ENCODE measurements at regions not wholly inside any gene's neighbourhood (a gene's known extent, or its start where the extent isn't known, plus 50 kb on each side); places are given as distances from the start of the nearest gene placed in this dataset.

GRCh38 chr9:95623640-95624039 lies 106.9 kb upstream of the PTCH1 start:
- Histone ChIP-seq H3K27ac (ENCODE audit: insufficient read depth, low read length, poor library complexity, severe bottlenecking) (no peak overlapping the region), H3K27me3 (replicated peaks; ENCODE audit: control insufficient read depth, insufficient read depth, low read length, poor library complexity, severe bottlenecking) (no peaks in the 10 kb centered on the region), H3K4me3 (ENCODE audit: insufficient read depth, low read depth, low read length, poor library complexity, severe bottlenecking) (no peak overlapping the region), H3K36me3 (ENCODE audit: control insufficient read depth, insufficient read depth, low read length) (no peaks in the 10 kb centered on the region), H3K4me1 (ENCODE audit: control insufficient read depth, insufficient read depth, low read length, poor library complexity, severe bottlenecking) (peaks cover 7% of the 10 kb centered on the region), H3K9me3 (ENCODE audit: control insufficient read depth, low read length) (no peaks in the 10 kb centered on the region)
- no peak for DNase-seq

- Histone ChIP-seq H3K27ac (ENCODE audit: insufficient read depth, low read length, poor library complexity, severe bottlenecking) (no peak overlapping the region), H3K9me3 (ENCODE audit: control insufficient read depth, low read length) (no peaks in the 10 kb centered on the region), H3K4me1 (ENCODE audit: control insufficient read depth, insufficient read depth, low read length, poor library complexity, severe bottlenecking) (no peaks in the 10 kb centered on the region), H3K36me3 (ENCODE audit: control insufficient read depth, insufficient read depth, low read length) (no peaks in the 10 kb centered on the region), H3K4me3 (ENCODE audit: insufficient read depth, low read depth, low read length, poor library complexity, severe bottlenecking) (no peak overlapping the region), H3K27me3 (replicated peaks; ENCODE audit: control insufficient read depth, insufficient read depth, low read length, poor library complexity, severe bottlenecking) (no peaks in the 10 kb centered on the region)
- DNase-seq: no peak
Observed at GRCh38 chr9:95620722-95621121, 104.0 kb upstream of the PTCH1 start.

- Histone ChIP-seq H3K9me3 (ENCODE audit: control insufficient read depth, low read length) (no peaks in the 10 kb centered on the region), H3K27ac (ENCODE audit: insufficient read depth, low read length, poor library complexity, severe bottlenecking) (no peak overlapping the region), H3K4me1 (ENCODE audit: control insufficient read depth, insufficient read depth, low read length, poor library complexity, severe bottlenecking) (no peaks in the 10 kb centered on the region), H3K4me3 (ENCODE audit: insufficient read depth, low read depth, low read length, poor library complexity, severe bottlenecking) (no peak overlapping the region), H3K36me3 (ENCODE audit: control insufficient read depth, insufficient read depth, low read length) (no peaks in the 10 kb centered on the region), H3K27me3 (replicated peaks; ENCODE audit: control insufficient read depth, insufficient read depth, low read length, poor library complexity, severe bottlenecking) (no peaks in the 10 kb centered on the region)
- no peak for DNase-seq
Observed at GRCh38 chr9:95620314-95620713, 103.5 kb upstream of the PTCH1 start.

- Histone ChIP-seq H3K27me3 (replicated peaks; ENCODE audit: control insufficient read depth, insufficient read depth, low read length, poor library complexity, severe bottlenecking) (no peaks in the 10 kb centered on the region), H3K4me3 (ENCODE audit: insufficient read depth, low read depth, low read length, poor library complexity, severe bottlenecking) (no peak overlapping the region), H3K36me3 (ENCODE audit: control insufficient read depth, insufficient read depth, low read length) (no peaks in the 10 kb centered on the region), H3K9me3 (ENCODE audit: control insufficient read depth, low read length) (no peaks in the 10 kb centered on the region), H3K27ac (ENCODE audit: insufficient read depth, low read length, poor library complexity, severe bottlenecking) (no peak overlapping the region), H3K4me1 (ENCODE audit: control insufficient read depth, insufficient read depth, low read length, poor library complexity, severe bottlenecking) (no peaks in the 10 kb centered on the region)
- DNase-seq: no peak
Observed at GRCh38 chr9:95615246-95615645, 98.5 kb upstream of the PTCH1 start.

GRCh38 chr9:95613670-95614069 lies 96.9 kb upstream of the PTCH1 start:
- no peaks in the 10 kb centered on the region for H3K4me1 ChIP-seq (ENCODE audit: control insufficient read depth, insufficient read depth, low read length, poor library complexity, severe bottlenecking)

GRCh38 chr9:95611354-95611753 lies 94.6 kb upstream of the PTCH1 start:
- H3K4me1 ChIP-seq (ENCODE audit: control insufficient read depth, insufficient read depth, low read length, poor library complexity, severe bottlenecking): no peaks in the 10 kb centered on the region
- H3K9me3 ChIP-seq (ENCODE audit: control insufficient read depth, low read length): no peaks in the 10 kb centered on the region
- H3K4me3 ChIP-seq (ENCODE audit: insufficient read depth, low read depth, low read length, poor library complexity, severe bottlenecking): no peak overlapping the region
- no peaks in the 10 kb centered on the region for H3K36me3 ChIP-seq (ENCODE audit: control insufficient read depth, insufficient read depth, low read length)
- no peak for DNase-seq
- no peaks in the 10 kb centered on the region for H3K27me3 ChIP-seq (replicated peaks; ENCODE audit: control insufficient read depth, insufficient read depth, low read length, poor library complexity, severe bottlenecking)
- no peak overlapping the region for H3K27ac ChIP-seq (ENCODE audit: insufficient read depth, low read length, poor library complexity, severe bottlenecking)

More at GRCh38 chr9:95613670-95614069, 96.9 kb upstream of the PTCH1 start:
- DNase-seq: no peak
- Histone ChIP-seq H3K27ac (ENCODE audit: insufficient read depth, low read length, poor library complexity, severe bottlenecking) (no peak overlapping the region), H3K9me3 (ENCODE audit: control insufficient read depth, low read length) (no peaks in the 10 kb centered on the region), H3K27me3 (replicated peaks; ENCODE audit: control insufficient read depth, insufficient read depth, low read length, poor library complexity, severe bottlenecking) (no peaks in the 10 kb centered on the region), H3K4me3 (ENCODE audit: insufficient read depth, low read depth, low read length, poor library complexity, severe bottlenecking) (no peak overlapping the region), H3K36me3 (ENCODE audit: control insufficient read depth, insufficient read depth, low read length) (no peaks in the 10 kb centered on the region)

- Histone ChIP-seq H3K4me3 (ENCODE audit: insufficient read depth, low read depth, low read length, poor library complexity, severe bottlenecking) (no peak overlapping the region), H3K4me1 (ENCODE audit: control insufficient read depth, insufficient read depth, low read length, poor library complexity, severe bottlenecking) (no peaks in the 10 kb centered on the region)
- no peak for DNase-seq
Observed at GRCh38 chr9:95610006-95610785, 93.4 kb upstream of the PTCH1 start.

GRCh38 chr9:95609426-95609825 lies 92.7 kb upstream of the PTCH1 start:
- H3K4me1 ChIP-seq (ENCODE audit: control insufficient read depth, insufficient read depth, low read length, poor library complexity, severe bottlenecking): no peaks in the 10 kb centered on the region
- DNase-seq: no peak
- no peak overlapping the region for H3K4me3 ChIP-seq (ENCODE audit: insufficient read depth, low read depth, low read length, poor library complexity, severe bottlenecking)
- H3K9me3 ChIP-seq (ENCODE audit: control insufficient read depth, low read length): no peaks in the 10 kb centered on the region
- H3K27me3 ChIP-seq (replicated peaks; ENCODE audit: control insufficient read depth, insufficient read depth, low read length, poor library complexity, severe bottlenecking): no peaks in the 10 kb centered on the region
- no peaks in the 10 kb centered on the region for H3K36me3 ChIP-seq (ENCODE audit: control insufficient read depth, insufficient read depth, low read length)
- no peak overlapping the region for H3K27ac ChIP-seq (ENCODE audit: insufficient read depth, low read length, poor library complexity, severe bottlenecking)

More at GRCh38 chr9:95610006-95610785, 93.4 kb upstream of the PTCH1 start:
- no peaks in the 10 kb centered on the region for H3K27me3 ChIP-seq (replicated peaks; ENCODE audit: control insufficient read depth, insufficient read depth, low read length, poor library complexity, severe bottlenecking)
- H3K27ac ChIP-seq (ENCODE audit: insufficient read depth, low read length, poor library complexity, severe bottlenecking): no peak overlapping the region
- no peaks in the 10 kb centered on the region for H3K9me3 ChIP-seq (ENCODE audit: control insufficient read depth, low read length)
- no peaks in the 10 kb centered on the region for H3K36me3 ChIP-seq (ENCODE audit: control insufficient read depth, insufficient read depth, low read length)

- Histone ChIP-seq H3K4me3 (ENCODE audit: insufficient read depth, low read depth, low read length, poor library complexity, severe bottlenecking) (no peak overlapping the region), H3K36me3 (ENCODE audit: control insufficient read depth, insufficient read depth, low read length) (no peaks in the 10 kb centered on the region), H3K27ac (ENCODE audit: insufficient read depth, low read length, poor library complexity, severe bottlenecking) (no peak overlapping the region), H3K9me3 (ENCODE audit: control insufficient read depth, low read length) (no peaks in the 10 kb centered on the region), H3K27me3 (replicated peaks; ENCODE audit: control insufficient read depth, insufficient read depth, low read length, poor library complexity, severe bottlenecking) (no peaks in the 10 kb centered on the region), H3K4me1 (ENCODE audit: control insufficient read depth, insufficient read depth, low read length, poor library complexity, severe bottlenecking) (no peaks in the 10 kb centered on the region)
- no peak for DNase-seq
Observed at GRCh38 chr9:95608341-95608740, 91.6 kb upstream of the PTCH1 start.

GRCh38 chr9:95607507-95607906 lies 90.7 kb upstream of the PTCH1 start:
- no peaks in the 10 kb centered on the region for H3K36me3 ChIP-seq (ENCODE audit: control insufficient read depth, insufficient read depth, low read length)
- no peak for DNase-seq
- H3K27me3 ChIP-seq (replicated peaks; ENCODE audit: control insufficient read depth, insufficient read depth, low read length, poor library complexity, severe bottlenecking): no peaks in the 10 kb centered on the region
- no peaks in the 10 kb centered on the region for H3K4me1 ChIP-seq (ENCODE audit: control insufficient read depth, insufficient read depth, low read length, poor library complexity, severe bottlenecking)
- H3K4me3 ChIP-seq (ENCODE audit: insufficient read depth, low read depth, low read length, poor library complexity, severe bottlenecking): no peak overlapping the region
- H3K27ac ChIP-seq (ENCODE audit: insufficient read depth, low read length, poor library complexity, severe bottlenecking): no peak overlapping the region
- no peaks in the 10 kb centered on the region for H3K9me3 ChIP-seq (ENCODE audit: control insufficient read depth, low read length)

Data from effector memory CD4-positive, alpha-beta T cell (primary cell).